GM13976 (cell line): ENCODE measurements at regions not wholly inside any gene's neighbourhood (a gene's known extent, or its start where the extent isn't known, plus 50 kb on each side); places are given as distances from the start of the nearest gene placed in this dataset.

Experiments used
- DNase-seq: peaks from one replicate; pipeline ENCODE4 v3.0.0; 2012; ENCODE audit warnings: low spot score
- CTCF ChIP-seq: IDR thresholded peaks from 2 replicates; pipeline ENCODE4 v1.5.1; 2012; ENCODE audit warnings: borderline replicate concordance, mild to moderate bottlenecking; ENCODE audit not compliant: insufficient read depth; ENCODE audit errors: extremely low read depth, missing control alignments, control extremely low read depth
- in situ Hi-C: fragments of 300-500 bp; cut with MboI; formaldehyde crosslinking; loops from one replicate; pipeline ENCODE4 v1.12.0; 2022; ENCODE audit warnings: low sequenced_read_pairs, mixed read lengths, inconsistent platforms; ENCODE audit not compliant: unreplicated experiment

GRCh38 chr6:113103634-113104361, 753.3 kb upstream of the MARCKS start:
- DNase-seq, result no peak
- in situ Hi-C loops, result no loop called here
- no peak for TF ChIP-seq CTCF

- no peak for TF ChIP-seq CTCF
- no peak for DNase-seq
- in situ Hi-C loops, result no loop called here
Measured at GRCh38 chr6:113104541-113104940, 752.6 kb upstream of the MARCKS start.

GRCh38 chr6:113104951-113105350, 752.2 kb upstream of the MARCKS start:
- no peak for TF ChIP-seq CTCF
- DNase-seq, result no peak
- in situ Hi-C loops, result no loop called here

GRCh38 chr6:113110211-113110610, 746.9 kb upstream of the MARCKS start:
- no peak for TF ChIP-seq CTCF
- no peak for DNase-seq
- in situ Hi-C loops, result no loop called here

GRCh38 chr6:113111550-113111949, 745.6 kb upstream of the MARCKS start:
- in situ Hi-C loops, result no loop called here
- DNase-seq, result no peak
- TF ChIP-seq CTCF, result no peak

- TF ChIP-seq CTCF, result no peak
- DNase-seq, result no peak
- in situ Hi-C loops, result no loop called here
Measured at GRCh38 chr6:113112086-113112485, 745.1 kb upstream of the MARCKS start.
